ENCODE measurements at regions not wholly inside any gene's neighbourhood (a gene's known extent, or its start where the extent isn't known, plus 50 kb on each side); places are given as distances from the start of the nearest gene placed in this dataset.
A peak's percentile ranks its signal among the peaks of the same experiment; 100 is the strongest.

DNA sequence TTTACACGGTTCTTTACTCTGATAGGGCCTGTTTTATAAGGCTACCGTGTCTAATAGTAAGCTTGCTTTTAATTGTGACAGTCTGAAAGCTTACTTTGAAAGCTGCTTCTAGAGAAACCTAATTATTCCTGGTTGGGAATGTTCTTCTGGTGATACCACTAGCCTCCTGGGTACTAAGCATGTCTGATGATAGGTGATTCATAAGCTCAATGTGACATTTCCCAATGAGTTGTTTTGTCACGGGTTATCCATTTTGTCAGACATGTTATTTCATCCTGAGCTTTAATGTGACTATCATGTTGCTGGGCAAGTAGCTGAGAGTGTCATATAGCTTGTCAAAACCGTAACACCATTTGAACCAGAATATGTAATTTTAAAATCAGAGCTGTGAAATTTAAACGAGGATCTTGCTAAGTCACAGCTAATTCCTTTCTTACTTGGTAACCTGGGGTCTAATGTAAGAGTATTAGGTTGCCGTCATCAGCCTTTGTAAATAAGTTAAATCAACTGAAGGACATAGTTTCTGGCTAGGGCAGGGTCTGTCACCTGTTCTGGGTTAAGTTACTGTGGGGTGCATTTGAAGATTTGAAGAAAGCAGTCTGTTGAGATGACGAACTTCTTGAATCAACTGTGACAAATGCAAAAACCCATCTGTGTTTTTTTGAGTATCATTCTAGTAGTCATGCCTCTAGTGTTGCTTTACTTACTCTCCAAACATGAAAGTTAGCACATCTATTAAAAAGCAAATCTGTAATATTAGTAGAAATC, 529.2 kb downstream of the USP25 start:
- no peak for DNase-seq (ENCODE audit: low read depth)
- TF ChIP-seq, protein P1, sequence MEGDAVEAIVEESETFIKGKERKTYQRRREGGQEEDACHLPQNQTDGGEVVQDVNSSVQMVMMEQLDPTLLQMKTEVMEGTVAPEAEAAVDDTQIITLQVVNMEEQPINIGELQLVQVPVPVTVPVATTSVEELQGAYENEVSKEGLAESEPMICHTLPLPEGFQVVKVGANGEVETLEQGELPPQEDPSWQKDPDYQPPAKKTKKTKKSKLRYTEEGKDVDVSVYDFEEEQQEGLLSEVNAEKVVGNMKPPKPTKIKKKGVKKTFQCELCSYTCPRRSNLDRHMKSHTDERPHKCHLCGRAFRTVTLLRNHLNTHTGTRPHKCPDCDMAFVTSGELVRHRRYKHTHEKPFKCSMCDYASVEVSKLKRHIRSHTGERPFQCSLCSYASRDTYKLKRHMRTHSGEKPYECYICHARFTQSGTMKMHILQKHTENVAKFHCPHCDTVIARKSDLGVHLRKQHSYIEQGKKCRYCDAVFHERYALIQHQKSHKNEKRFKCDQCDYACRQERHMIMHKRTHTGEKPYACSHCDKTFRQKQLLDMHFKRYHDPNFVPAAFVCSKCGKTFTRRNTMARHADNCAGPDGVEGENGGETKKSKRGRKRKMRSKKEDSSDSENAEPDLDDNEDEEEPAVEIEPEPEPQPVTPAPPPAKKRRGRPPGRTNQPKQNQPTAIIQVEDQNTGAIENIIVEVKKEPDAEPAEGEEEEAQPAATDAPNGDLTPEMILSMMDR (IDR thresholded peaks at IDR 0.05; ENCODE audit: low read length, missing control alignments), result no peak
- H3K4me3 ChIP-seq (replicated peaks; ENCODE audit: low read depth, low read length), result no peak overlapping the region

DNA sequence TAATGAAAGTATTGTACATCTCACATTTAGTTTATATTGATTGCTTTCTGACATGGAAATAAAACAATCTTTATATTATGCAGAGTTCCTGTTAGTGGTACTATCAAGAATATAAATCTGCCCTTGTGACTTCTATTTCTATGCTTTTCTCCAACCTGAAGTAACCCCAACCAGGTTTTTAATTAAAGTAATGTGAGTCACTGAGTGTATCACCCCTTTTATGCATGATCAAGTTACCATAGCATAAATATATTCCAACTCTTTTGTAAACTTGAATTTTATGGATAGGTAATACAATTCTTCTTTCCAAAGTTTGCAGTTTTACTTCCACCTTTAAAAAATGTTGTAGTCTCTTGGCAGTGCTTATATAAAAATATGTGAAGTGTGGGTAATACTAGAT, 532.3 kb downstream of the USP25 start:
- TF ChIP-seq, protein P1 (IDR thresholded peaks at IDR 0.05; ENCODE audit: low read length, missing control alignments), result no peak
- H3K4me3 ChIP-seq (replicated peaks; ENCODE audit: low read depth, low read length), result no peak overlapping the region
- no peak for DNase-seq (ENCODE audit: low read depth)

DNA sequence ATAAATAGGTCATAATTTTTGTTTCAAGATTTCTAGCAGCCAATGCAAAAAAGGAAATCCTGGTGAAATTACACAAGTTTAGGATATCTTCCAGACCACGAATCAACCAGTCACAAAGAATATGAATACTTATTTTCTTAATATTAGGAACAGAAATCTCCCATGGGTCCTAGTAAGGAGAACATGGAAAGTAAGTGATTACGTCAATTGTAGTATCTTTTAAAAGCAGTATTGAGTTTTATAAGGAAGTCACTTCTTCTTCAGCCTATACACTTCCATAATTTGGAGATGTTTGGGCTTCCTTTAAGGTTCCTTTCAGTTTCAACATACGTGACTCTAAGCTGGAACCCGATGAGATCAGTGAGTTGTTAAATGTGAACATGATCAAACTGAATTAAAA, 534.5 kb downstream of the USP25 start:
- TF ChIP-seq, protein P1 (IDR thresholded peaks at IDR 0.05; ENCODE audit: low read length, missing control alignments), result no peak
- peak; percentile 24 for DNase-seq (ENCODE audit: low read depth)
- H3K4me3 ChIP-seq (replicated peaks; ENCODE audit: low read depth, low read length), result peak overlapping the region; percentile 13

GRCh38 chr21:16269476-16269875, 539.7 kb downstream of the USP25 start:
- TF ChIP-seq, protein P1 (IDR thresholded peaks at IDR 0.05; ENCODE audit: low read length, missing control alignments), result no peak
- H3K4me3 ChIP-seq (replicated peaks; ENCODE audit: low read depth, low read length), result no peak overlapping the region
- DNase-seq (ENCODE audit: low read depth), result no peak

GRCh38 chr21:16279731-16280581, 550.2 kb downstream of the USP25 start:
- TF ChIP-seq, protein P1 (IDR thresholded peaks at IDR 0.05; ENCODE audit: low read length, missing control alignments), result no peak
- H3K4me3 ChIP-seq (replicated peaks; ENCODE audit: low read depth, low read length), result peak overlapping the region; percentile 33
- DNase-seq (ENCODE audit: low read depth), result peak; percentile 61

GRCh38 chr21:16280686-16281091, 550.9 kb downstream of the USP25 start:
- peak; percentile 13 for DNase-seq (ENCODE audit: low read depth)
- TF ChIP-seq, protein P1 (IDR thresholded peaks at IDR 0.05; ENCODE audit: low read length, missing control alignments), result no peak
- no peak overlapping the region for H3K4me3 ChIP-seq (replicated peaks; ENCODE audit: low read depth, low read length)

All from fibroblast of pulmonary artery (primary cell).